ENCODE measurements at regions not wholly inside any gene's neighbourhood (a gene's known extent, or its start where the extent isn't known, plus 50 kb on each side); places are given as distances from the start of the nearest gene placed in this dataset.

DNA sequence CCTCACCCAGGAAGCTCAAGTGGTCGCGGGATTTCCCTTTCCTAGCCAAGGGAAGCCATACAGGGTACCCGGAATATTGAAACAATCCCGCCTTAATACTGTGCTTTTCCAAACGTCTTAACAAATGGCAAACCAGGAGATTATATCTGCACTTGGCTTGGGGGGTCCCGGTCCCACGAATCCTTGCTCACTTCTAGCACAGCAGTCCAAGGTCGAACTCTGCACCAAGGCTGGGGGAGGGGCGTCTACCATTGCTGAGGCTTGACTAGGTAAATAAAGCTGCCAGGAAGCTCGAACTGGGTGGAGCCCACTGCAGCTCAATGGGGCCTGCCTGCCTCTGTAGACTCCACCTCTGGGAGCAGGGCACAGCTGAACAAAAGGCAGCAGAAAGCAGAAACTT is 1644.8 kb downstream of the PCDH9 start:
- TF ChIP-seq, protein P1, sequence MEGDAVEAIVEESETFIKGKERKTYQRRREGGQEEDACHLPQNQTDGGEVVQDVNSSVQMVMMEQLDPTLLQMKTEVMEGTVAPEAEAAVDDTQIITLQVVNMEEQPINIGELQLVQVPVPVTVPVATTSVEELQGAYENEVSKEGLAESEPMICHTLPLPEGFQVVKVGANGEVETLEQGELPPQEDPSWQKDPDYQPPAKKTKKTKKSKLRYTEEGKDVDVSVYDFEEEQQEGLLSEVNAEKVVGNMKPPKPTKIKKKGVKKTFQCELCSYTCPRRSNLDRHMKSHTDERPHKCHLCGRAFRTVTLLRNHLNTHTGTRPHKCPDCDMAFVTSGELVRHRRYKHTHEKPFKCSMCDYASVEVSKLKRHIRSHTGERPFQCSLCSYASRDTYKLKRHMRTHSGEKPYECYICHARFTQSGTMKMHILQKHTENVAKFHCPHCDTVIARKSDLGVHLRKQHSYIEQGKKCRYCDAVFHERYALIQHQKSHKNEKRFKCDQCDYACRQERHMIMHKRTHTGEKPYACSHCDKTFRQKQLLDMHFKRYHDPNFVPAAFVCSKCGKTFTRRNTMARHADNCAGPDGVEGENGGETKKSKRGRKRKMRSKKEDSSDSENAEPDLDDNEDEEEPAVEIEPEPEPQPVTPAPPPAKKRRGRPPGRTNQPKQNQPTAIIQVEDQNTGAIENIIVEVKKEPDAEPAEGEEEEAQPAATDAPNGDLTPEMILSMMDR (IDR thresholded peaks at IDR 0.05 in 4 of 5, conservative IDR thresholded peaks at IDR 0.05 in 1 of 5): no peak
- no peak for TF ChIP-seq POLR2A (IDR thresholded peaks at IDR 0.05)

Data from gastrocnemius medialis (tissue), 4 donors.